ENCODE measurements at regions not wholly inside any gene's neighbourhood (a gene's known extent, or its start where the extent isn't known, plus 50 kb on each side); places are given as distances from the start of the nearest gene placed in this dataset.

GRCh38 chr6:24987446-24988115 is 51.8 kb upstream of the RIPOR2 start:
- no peak overlapping the region for H3K4me3 ChIP-seq

GRCh38 chr6:24988562-24988961 is 52.8 kb upstream of the RIPOR2 start:
- DNase-seq, result no peak
- H3K27me3 ChIP-seq, result no peaks in the 10 kb centered on the region
- intact Hi-C loops (cut with DNase I; ENCODE audit: low total_unique reads), result no loop called here
- no peak for TF ChIP-seq CTCF (IDR thresholded peaks at IDR 0.05)
- TF ChIP-seq POLR2A (IDR thresholded peaks at IDR 0.05), result no peak
- H3K36me3 ChIP-seq, result no peaks in the 10 kb centered on the region
- no peaks in the 10 kb centered on the region for H3K4me1 ChIP-seq
- no peak overlapping the region for H3K27ac ChIP-seq
- H3K4me3 ChIP-seq, result no peak overlapping the region
- H3K9me3 ChIP-seq, result no peaks in the 10 kb centered on the region

More at GRCh38 chr6:24987446-24988115, 51.8 kb upstream of the RIPOR2 start:
- H3K4me1 ChIP-seq, result no peaks in the 10 kb centered on the region
- no peaks in the 10 kb centered on the region for H3K36me3 ChIP-seq
- intact Hi-C loops (cut with DNase I; ENCODE audit: low total_unique reads), result no loop called here
- H3K27me3 ChIP-seq, result no peaks in the 10 kb centered on the region
- no peak for TF ChIP-seq POLR2A (IDR thresholded peaks at IDR 0.05)
- TF ChIP-seq CTCF (IDR thresholded peaks at IDR 0.05), result no peak
- DNase-seq, result no peak
- no peak overlapping the region for H3K27ac ChIP-seq
- H3K9me3 ChIP-seq, result no peaks in the 10 kb centered on the region

- no peak overlapping the region for H3K4me3 ChIP-seq
- intact Hi-C loops (cut with DNase I; ENCODE audit: low total_unique reads), result loop anchor here (5.0 kb wide), 1 partner anchor 133 kb away; no protein-coding TSS in a partner anchor
- no peak for DNase-seq
- no peaks in the 10 kb centered on the region for H3K27me3 ChIP-seq
- H3K9me3 ChIP-seq, result no peaks in the 10 kb centered on the region
- H3K27ac ChIP-seq, result no peak overlapping the region
- H3K4me1 ChIP-seq, result no peaks in the 10 kb centered on the region
- no peaks in the 10 kb centered on the region for H3K36me3 ChIP-seq
- TF ChIP-seq CTCF (IDR thresholded peaks at IDR 0.05), result no peak
- TF ChIP-seq POLR2A (IDR thresholded peaks at IDR 0.05), result no peak
Observed at GRCh38 chr6:24990236-24990845, 54.6 kb upstream of the RIPOR2 start.

GRCh38 chr6:24990944-24991809 is 55.4 kb upstream of the RIPOR2 start:
- no peaks in the 10 kb centered on the region for H3K9me3 ChIP-seq
- H3K4me3 ChIP-seq, result no peak overlapping the region
- peak overlapping the region in 1 of 2 donors; percentile 19 for H3K27ac ChIP-seq
- no peaks in the 10 kb centered on the region for H3K36me3 ChIP-seq
- no peak for TF ChIP-seq POLR2A (IDR thresholded peaks at IDR 0.05)
- TF ChIP-seq CTCF (IDR thresholded peaks at IDR 0.05), result no peak
- intact Hi-C loops (cut with DNase I; ENCODE audit: low total_unique reads), result loop anchor here (5.0 kb wide), 1 partner anchor 134 kb away; no protein-coding TSS in a partner anchor
- no peak for DNase-seq
- no peaks in the 10 kb centered on the region for H3K4me1 ChIP-seq
- H3K27me3 ChIP-seq, result no peaks in the 10 kb centered on the region

Measured in uterus (tissue), 3 donors.